HepG2 (cell line): ENCODE measurements at regions not wholly inside any gene's neighbourhood (a gene's known extent, or its start where the extent isn't known, plus 50 kb on each side); places are given as distances from the start of the nearest gene placed in this dataset.
A peak's percentile ranks its signal among the peaks of the same experiment; 100 is the strongest.

ENCODE experiments used
- ARID4A ChIP-seq: sonication (generic); formaldehyde crosslinking; IDR thresholded peaks from 2 replicates; pipeline ENCODE4 v1.5.0; 2020; ENCODE audit warnings: mild to moderate bottlenecking, missing genetic modification reagents, borderline replicate concordance
- ATM ChIP-seq: fragments of 450-650 bp; IDR thresholded peaks from 2 replicates; pipeline ENCODE4 v1.7.1; 2017; ENCODE audit warnings: mild to moderate bottlenecking, borderline replicate concordance
- DNMT3B ChIP-seq: conservative IDR thresholded peaks from 2 replicates; pipeline ENCODE4 v1.6.1; 2016; ENCODE audit warnings: missing biosample characterization, control low read depth
- DR1 ChIP-seq: sonication (generic); formaldehyde crosslinking; IDR thresholded peaks from 2 replicates; pipeline ENCODE4 v1.8.0; 2021; ENCODE audit warnings: mild to moderate bottlenecking, missing genetic modification reagents, inconsistent platforms
- ERF ChIP-seq: IDR thresholded peaks from 2 replicates; pipeline ENCODE4 v1.6.1; 2018; ENCODE audit warnings: missing biosample characterization, missing genetic modification reagents
- KLF13 ChIP-seq: sonication (generic); formaldehyde crosslinking; IDR thresholded peaks from 2 replicates; pipeline ENCODE4 v1.4.0; 2020; ENCODE audit warnings: mild to moderate bottlenecking, missing genetic modification reagents
- MAFF ChIP-seq: IDR thresholded peaks from 2 replicates; pipeline ENCODE4 v1.6.1; 2011; ENCODE audit warnings: low read depth, low read length, improper control_type of control experiment
- MAFK ChIP-seq, 2 experiments: IDR thresholded peaks in 1 of 2; conservative IDR thresholded peaks in 1 of 2; 2 replicates each; pipeline ENCODE4 v1.6.1; 2011; ENCODE audit warnings: improper control_type of control experiment in 2 of 2, low read length in 2 of 2
- NKX3-1 ChIP-seq: sonication (generic); formaldehyde crosslinking; IDR thresholded peaks from 2 replicates; pipeline ENCODE4 v1.5.0; 2020; ENCODE audit warnings: missing genetic modification reagents
- ZMYM3 ChIP-seq: sonication (generic); formaldehyde crosslinking; IDR thresholded peaks from 2 replicates; pipeline ENCODE4 v1.5.1; 2020; ENCODE audit warnings: mild to moderate bottlenecking, missing genetic modification reagents
- ZNF224 ChIP-seq: sonication (generic); formaldehyde crosslinking; IDR thresholded peaks from 2 replicates; pipeline ENCODE4 v1.5.0; 2020; ENCODE audit warnings: mild to moderate bottlenecking, missing genetic modification reagents
- TF ChIP-seq, protein P1 (sequence below), 2 experiments: sonication (generic) in 1 of 2; formaldehyde crosslinking in 1 of 2; IDR thresholded peaks; 2 replicates each; pipeline versions ENCODE4 v1.4.0 to v1.6.1; 2016 to 2020; ENCODE audit warnings: borderline replicate concordance in 1 of 2, low read depth in 1 of 2, mild to moderate bottlenecking in 1 of 2, missing genetic modification reagents in 1 of 2

GRCh38 chr20:59405226-59406200, 105.1 kb downstream of the EDN3 start (continued):
- TF ChIP-seq, protein P1, sequence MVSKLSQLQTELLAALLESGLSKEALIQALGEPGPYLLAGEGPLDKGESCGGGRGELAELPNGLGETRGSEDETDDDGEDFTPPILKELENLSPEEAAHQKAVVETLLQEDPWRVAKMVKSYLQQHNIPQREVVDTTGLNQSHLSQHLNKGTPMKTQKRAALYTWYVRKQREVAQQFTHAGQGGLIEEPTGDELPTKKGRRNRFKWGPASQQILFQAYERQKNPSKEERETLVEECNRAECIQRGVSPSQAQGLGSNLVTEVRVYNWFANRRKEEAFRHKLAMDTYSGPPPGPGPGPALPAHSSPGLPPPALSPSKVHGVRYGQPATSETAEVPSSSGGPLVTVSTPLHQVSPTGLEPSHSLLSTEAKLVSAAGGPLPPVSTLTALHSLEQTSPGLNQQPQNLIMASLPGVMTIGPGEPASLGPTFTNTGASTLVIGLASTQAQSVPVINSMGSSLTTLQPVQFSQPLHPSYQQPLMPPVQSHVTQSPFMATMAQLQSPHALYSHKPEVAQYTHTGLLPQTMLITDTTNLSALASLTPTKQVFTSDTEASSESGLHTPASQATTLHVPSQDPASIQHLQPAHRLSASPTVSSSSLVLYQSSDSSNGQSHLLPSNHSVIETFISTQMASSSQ (IDR thresholded peaks at IDR 0.05; ENCODE audit: low read depth) = no peak
- TF ChIP-seq, protein P1 (CRISPR knock-in tag; IDR thresholded peaks at IDR 0.05; ENCODE audit: borderline replicate concordance) = no peak
- TF ChIP-seq MAFK (conservative IDR thresholded peaks at IDR 0.05 in 1 of 2, IDR thresholded peaks at IDR 0.05 in 1 of 2; ENCODE audit: low read length in 2 of 2) = peak; percentile 69 to 79
- TF ChIP-seq ZNF224 = no peak
- TF ChIP-seq ZMYM3 (CRISPR knock-in tag) = no peak
- TF ChIP-seq MAFF = peak; percentile 76
- TF ChIP-seq DNMT3B (CRISPR knock-in tag) = no peak
- no peak for TF ChIP-seq KLF13 (CRISPR knock-in tag)
- TF ChIP-seq ARID4A = no peak
- no peak for TF ChIP-seq DR1 (CRISPR knock-in tag)
- TF ChIP-seq ATM = no peak
- TF ChIP-seq NKX3-1 (CRISPR knock-in tag) = no peak
- no peak for TF ChIP-seq ERF
